Suprapubic skin (tissue), 4 donors: ENCODE measurements at regions not wholly inside any gene's neighbourhood (a gene's known extent, or its start where the extent isn't known, plus 50 kb on each side); places are given as distances from the start of the nearest gene placed in this dataset.

Experiments used
- DNase-seq, 2 donors: peaks; one replicate each; pipeline ENCODE4 v3.0.0-alpha.2; 2019; ENCODE audit warnings: low spot score in 2 of 2
- H3K27ac ChIP-seq: fragments of 200-600 bp; sonication (generic); one replicate; pipeline ENCODE4 v1.5.1; 2019
- H3K27me3 ChIP-seq: fragments of 200-600 bp; sonication (generic); one replicate; pipeline ENCODE4 v1.5.1; 2019
- H3K36me3 ChIP-seq: fragments of 200-600 bp; sonication (generic); one replicate; pipeline ENCODE4 v1.5.1; 2019
- H3K4me1 ChIP-seq: fragments of 200-600 bp; sonication (generic); one replicate; pipeline ENCODE4 v1.5.1; 2019
- H3K4me3 ChIP-seq: fragments of 200-600 bp; sonication (generic); one replicate; pipeline ENCODE4 v1.5.1; 2019; ENCODE audit warnings: mild to moderate bottlenecking
- H3K9me3 ChIP-seq: fragments of 200-600 bp; sonication (generic); one replicate; pipeline ENCODE4 v1.5.1; 2019
- CTCF ChIP-seq, 2 donors: fragments of 200-600 bp in 1 of 2; fragments of 450-650 bp in 1 of 2; sonication (generic) in 1 of 2; IDR thresholded peaks; one replicate each; pipeline ENCODE4 v1.5.1; 2016 to 2019; ENCODE audit warnings: antibody characterized with exemption in 2 of 2, mild to moderate bottlenecking in 1 of 2, moderate library complexity in 1 of 2
- EP300 ChIP-seq: sonication (generic); formaldehyde crosslinking; IDR thresholded peaks from one replicate; pipeline ENCODE4 v1.6.1; 2017; ENCODE audit warnings: antibody characterized with exemption
- POLR2A ChIP-seq, 2 donors: fragments of 450-650 bp; IDR thresholded peaks; one replicate each; pipeline ENCODE4 v1.6.1; 2017; ENCODE audit warnings: antibody characterized with exemption in 2 of 2, mild to moderate bottlenecking in 2 of 2, moderate library complexity in 2 of 2
- POLR2AphosphoS5 ChIP-seq, 3 donors: sonication (generic); formaldehyde crosslinking; IDR thresholded peaks; one replicate each; pipeline ENCODE4 v1.6.1; 2017; ENCODE audit warnings: antibody characterized with exemption in 3 of 3
- whole genome bisulfite sequencing: methylation state at CpG from one replicate; pipeline ENCODE4 v1.1.5; 2018; 5-methylcytosine and 5-hydroxymethylcytosine counted together

- no peak overlapping the region for H3K27ac ChIP-seq
- no peak for DNase-seq
- H3K27me3 ChIP-seq: no peaks in the 10 kb centered on the region
- H3K9me3 ChIP-seq: no peaks in the 10 kb centered on the region
- H3K36me3 ChIP-seq: no peaks in the 10 kb centered on the region
- H3K4me3 ChIP-seq: no peak overlapping the region
- TF ChIP-seq CTCF (IDR thresholded peaks at IDR 0.05): no peak
- TF ChIP-seq EP300: no peak
- TF ChIP-seq POLR2AphosphoS5 (IDR thresholded peaks at IDR 0.05): no peak
- TF ChIP-seq POLR2A (IDR thresholded peaks at IDR 0.05): no peak
- H3K4me1 ChIP-seq: no peaks in the 10 kb centered on the region
- 88% methylated on average over 2 of the region's 3 CpGs for WGBS
Observed at GRCh38 chr2:21253311-21254027, 129.7 kb downstream of the TDRD15 start.

GRCh38 chr2:21254170-21254965 is 130.6 kb downstream of the TDRD15 start:
- no peaks in the 10 kb centered on the region for H3K4me1 ChIP-seq
- 95% methylated on average over 6 of the region's 6 CpGs for WGBS
- H3K27ac ChIP-seq: no peak overlapping the region
- TF ChIP-seq EP300 (no peak), CTCF (IDR thresholded peaks at IDR 0.05) (no peak), POLR2A (IDR thresholded peaks at IDR 0.05) (no peak), POLR2AphosphoS5 (IDR thresholded peaks at IDR 0.05) (no peak)
- DNase-seq: no peak
- H3K36me3 ChIP-seq: no peaks in the 10 kb centered on the region
- no peaks in the 10 kb centered on the region for H3K27me3 ChIP-seq
- H3K4me3 ChIP-seq: no peak overlapping the region
- H3K9me3 ChIP-seq: no peaks in the 10 kb centered on the region

- Histone ChIP-seq H3K4me1 (no peaks in the 10 kb centered on the region), H3K27me3 (no peaks in the 10 kb centered on the region), H3K4me3 (no peak overlapping the region), H3K36me3 (no peaks in the 10 kb centered on the region), H3K27ac (no peak overlapping the region), H3K9me3 (no peaks in the 10 kb centered on the region)
- no peak for DNase-seq
- 18% methylated on average over 5 of the region's 5 CpGs for WGBS
- no peak for TF ChIP-seq EP300
- TF ChIP-seq CTCF (IDR thresholded peaks at IDR 0.05): no peak
Observed at GRCh38 chr2:21256006-21256405, 132.2 kb downstream of the TDRD15 start.

GRCh38 chr2:21257621-21258020 is 133.9 kb downstream of the TDRD15 start:
- Histone ChIP-seq H3K4me3 (no peak overlapping the region), H3K27ac (no peak overlapping the region), H3K4me1 (no peaks in the 10 kb centered on the region), H3K27me3 (no peaks in the 10 kb centered on the region), H3K36me3 (no peaks in the 10 kb centered on the region), H3K9me3 (no peaks in the 10 kb centered on the region)
- no peak for DNase-seq
- 77% methylated on average over 2 of the region's 2 CpGs for WGBS
- TF ChIP-seq CTCF (IDR thresholded peaks at IDR 0.05): no peak
- no peak for TF ChIP-seq POLR2A (IDR thresholded peaks at IDR 0.05)
- no peak for TF ChIP-seq POLR2AphosphoS5 (IDR thresholded peaks at IDR 0.05)
- TF ChIP-seq EP300: no peak

- DNase-seq: no peak
- Histone ChIP-seq H3K4me3 (no peak overlapping the region), H3K36me3 (no peaks in the 10 kb centered on the region), H3K27ac (no peak overlapping the region), H3K27me3 (no peaks in the 10 kb centered on the region), H3K9me3 (no peaks in the 10 kb centered on the region), H3K4me1 (no peaks in the 10 kb centered on the region)
- WGBS: 75% methylated on average over 4 of the region's 4 CpGs
- TF ChIP-seq POLR2A (IDR thresholded peaks at IDR 0.05) (no peak), EP300 (no peak)
Observed at GRCh38 chr2:21258082-21258481, 134.3 kb downstream of the TDRD15 start.
